Limb (tissue), 2 donors: ENCODE measurements at regions not wholly inside any gene's neighbourhood (a gene's known extent, or its start where the extent isn't known, plus 50 kb on each side); places are given as distances from the start of the nearest gene placed in this dataset.

Source experiments
- DNase-seq, 2 donors: peaks; one replicate each; pipeline ENCODE4 v3.0.0-alpha.2; 2016; ENCODE audit errors: extremely low spot score in 2 of 2

DNA sequence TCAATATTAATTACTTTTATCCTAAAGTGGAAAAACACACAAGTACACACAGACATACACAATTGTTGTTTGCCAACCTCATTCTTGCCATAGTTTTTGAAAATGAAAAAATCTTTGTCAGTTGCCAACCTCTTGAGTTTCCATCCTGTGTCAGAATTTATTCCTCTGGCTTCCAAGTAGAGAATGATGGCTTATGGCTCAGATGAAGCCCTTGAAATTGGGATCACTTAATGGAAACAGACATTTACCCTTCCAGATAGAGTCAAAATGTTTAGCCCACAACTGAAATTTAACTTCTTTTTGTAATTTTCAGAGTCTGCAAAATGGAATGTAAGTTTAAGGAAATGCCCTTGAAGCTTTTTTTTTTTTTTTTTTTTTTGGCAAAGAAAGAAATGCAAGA is 321.6 kb upstream of the TNP1 start:
- no peak for DNase-seq

DNA sequence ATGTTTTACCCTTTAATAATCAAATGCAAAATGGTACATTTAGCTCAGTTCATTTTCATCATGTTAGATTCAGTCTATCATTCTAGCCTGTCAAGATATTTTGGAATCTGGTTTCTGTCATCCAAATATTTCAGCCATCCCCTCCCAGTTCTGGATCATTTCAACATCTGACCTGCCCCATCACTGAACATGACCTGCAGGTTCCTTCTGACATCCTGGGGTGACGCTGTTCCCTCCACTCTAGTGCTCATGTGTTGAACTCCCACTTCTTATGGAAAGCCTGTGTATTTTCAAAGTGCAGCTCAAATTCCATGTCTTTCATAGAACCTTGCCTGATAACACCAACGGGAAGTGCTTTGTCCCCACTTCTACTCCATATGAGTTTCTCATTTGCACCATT is 320.0 kb upstream of the TNP1 start:
- DNase-seq: no peak

- DNase-seq: no peak
These were observed 318.5 kb upstream of the TNP1 start for GRCh38 chr2:217178341-217178740.

DNA sequence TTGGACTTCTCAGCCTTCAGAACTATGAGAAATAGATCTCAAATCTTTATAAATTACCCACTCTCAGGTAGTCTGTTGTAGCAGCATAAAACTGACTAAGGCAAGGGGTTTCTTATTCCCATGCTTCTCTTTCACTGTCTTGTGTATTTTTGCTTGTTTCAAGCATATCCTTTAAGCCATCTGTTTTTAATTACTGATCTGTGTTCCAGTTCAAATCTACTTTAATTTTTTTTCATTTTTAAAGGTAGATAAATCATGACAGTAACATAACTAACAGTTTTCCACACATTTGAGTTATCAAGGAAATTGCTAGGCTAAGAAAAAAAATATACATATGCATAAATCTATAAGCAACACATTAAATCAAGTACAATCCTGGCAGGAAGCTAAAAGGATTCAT is 317.9 kb upstream of the TNP1 start:
- DNase-seq: no peak

- DNase-seq: no peak
These were observed 312.0 kb upstream of the TNP1 start for GRCh38 chr2:217171874-217172273.

DNA sequence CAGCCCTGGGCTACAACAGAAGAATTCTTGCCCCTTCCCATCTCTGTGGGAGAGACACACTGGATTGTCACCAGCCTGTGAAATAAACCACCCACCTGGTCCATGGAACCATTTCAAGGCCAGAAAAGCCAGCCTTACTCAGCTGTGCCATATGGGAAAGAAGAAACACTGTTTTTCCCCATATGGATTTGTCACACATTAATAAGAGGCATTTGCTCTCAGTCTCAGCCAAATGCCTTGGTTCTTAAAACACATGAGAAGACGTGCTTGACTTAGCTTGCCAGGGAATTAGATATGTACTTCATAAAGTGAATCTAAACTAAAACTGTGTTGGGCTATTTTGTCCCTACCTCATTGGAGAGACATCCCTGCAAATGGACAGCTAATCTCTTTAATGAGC is 308.6 kb upstream of the TNP1 start:
- DNase-seq: peak in 1 of 2 donors; percentile 76

- DNase-seq: no peak
These were observed 307.7 kb upstream of the TNP1 start for GRCh38 chr2:217167531-217167930.

DNA sequence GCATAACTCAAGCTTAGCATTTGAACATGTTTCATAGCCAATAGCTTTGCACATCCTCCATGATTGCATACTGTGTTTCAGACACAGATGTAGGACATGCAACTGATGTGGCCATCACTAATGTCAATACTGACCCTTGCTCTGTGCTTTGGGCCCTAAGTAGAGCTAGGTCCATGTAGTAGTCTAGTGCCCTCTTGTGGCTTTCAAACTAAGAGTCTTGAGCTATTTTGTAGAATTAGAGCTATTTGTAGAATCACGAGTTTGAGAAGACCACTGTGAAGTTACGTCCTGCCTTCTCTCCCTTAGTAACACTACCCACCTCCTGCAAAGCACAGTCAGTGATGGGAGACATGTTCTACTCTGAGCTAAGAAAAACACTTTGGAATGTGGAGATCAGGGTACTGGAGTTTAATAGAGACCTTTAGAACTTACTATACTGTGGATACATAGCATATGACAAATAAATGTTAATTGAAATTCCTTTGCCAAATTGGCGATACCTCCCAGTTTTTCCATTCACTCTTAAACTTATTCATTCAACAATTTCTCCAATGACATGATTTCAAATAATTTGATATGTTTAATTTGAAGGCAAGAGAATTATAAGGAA is 306.5 kb upstream of the TNP1 start:
- peak in 1 of 2 donors; percentile 53 for DNase-seq

DNA sequence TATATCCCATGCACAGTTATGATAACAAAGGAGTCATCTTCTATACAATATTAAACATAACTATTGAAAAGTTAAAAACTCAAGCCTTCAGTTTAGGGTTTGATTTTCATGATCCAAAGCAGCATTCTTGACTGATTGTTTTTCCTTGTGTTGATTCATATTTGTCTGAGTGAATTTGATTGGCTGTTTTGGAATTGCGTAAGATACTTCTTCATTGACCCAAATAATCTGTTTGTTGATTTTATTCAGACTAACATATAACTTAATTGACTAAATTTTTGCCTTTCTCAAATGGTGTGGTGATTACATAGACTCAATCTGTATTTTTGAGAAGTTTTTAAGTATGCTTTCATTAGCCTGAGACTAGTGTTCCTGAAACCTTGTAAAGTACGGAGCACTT is 305.7 kb upstream of the TNP1 start:
- DNase-seq: no peak

- no peak for DNase-seq
These were observed 304.1 kb upstream of the TNP1 start for GRCh38 chr2:217163987-217164386.

- peak; percentile 44 to 62 for DNase-seq
These were observed 302.7 kb upstream of the TNP1 start for GRCh38 chr2:217162533-217162932.

GRCh38 chr2:217160978-217161973 is 301.4 kb upstream of the TNP1 start:
- DNase-seq: no peak

GRCh38 chr2:217160103-217160743 is 300.4 kb upstream of the TNP1 start:
- no peak for DNase-seq

GRCh38 chr2:217158928-217159327 is 299.1 kb upstream of the TNP1 start:
- DNase-seq: no peak

DNA sequence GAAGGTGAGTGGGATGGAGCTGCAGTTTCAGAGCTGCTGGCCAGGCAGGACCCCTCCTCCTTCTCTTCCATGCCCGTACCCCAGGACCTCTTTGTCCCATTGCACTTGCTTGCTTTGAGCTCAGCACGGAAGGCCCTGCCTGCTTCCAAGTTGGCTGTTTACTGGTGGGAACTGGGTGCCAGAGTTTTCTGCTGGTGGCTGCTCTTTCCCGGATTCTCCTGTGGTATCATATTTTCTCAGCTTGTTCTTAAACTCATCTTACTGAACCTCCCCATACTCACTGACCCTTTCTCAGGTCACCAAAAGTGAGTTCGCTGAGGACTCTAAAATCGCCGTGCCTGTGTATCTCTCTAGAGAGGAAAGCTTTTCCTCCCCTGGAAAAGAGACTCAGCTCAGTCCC is 297.7 kb upstream of the TNP1 start:
- DNase-seq: no peak

- DNase-seq: no peak
These were observed 296.9 kb upstream of the TNP1 start for GRCh38 chr2:217156801-217157200.

DNA sequence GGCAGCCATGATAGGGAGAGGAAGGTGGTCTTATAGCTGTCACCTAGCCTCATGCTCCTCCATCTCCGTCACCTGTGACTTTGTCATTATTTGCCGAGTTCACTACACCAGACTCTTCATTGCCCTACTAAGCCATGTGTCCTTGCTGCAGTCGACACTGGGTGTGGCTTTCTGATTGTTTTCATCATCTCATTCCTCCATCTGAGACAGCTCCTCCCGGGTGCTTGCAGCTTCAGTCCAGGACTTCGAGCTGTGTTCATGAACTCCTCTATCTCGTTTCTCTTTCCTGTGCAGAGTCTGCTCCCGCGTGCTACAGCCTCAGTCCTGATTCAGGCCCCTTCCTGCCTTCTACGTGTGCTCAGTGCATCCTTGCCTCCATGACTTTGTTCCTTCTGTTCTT is 295.1 kb upstream of the TNP1 start:
- no peak for DNase-seq

DNA sequence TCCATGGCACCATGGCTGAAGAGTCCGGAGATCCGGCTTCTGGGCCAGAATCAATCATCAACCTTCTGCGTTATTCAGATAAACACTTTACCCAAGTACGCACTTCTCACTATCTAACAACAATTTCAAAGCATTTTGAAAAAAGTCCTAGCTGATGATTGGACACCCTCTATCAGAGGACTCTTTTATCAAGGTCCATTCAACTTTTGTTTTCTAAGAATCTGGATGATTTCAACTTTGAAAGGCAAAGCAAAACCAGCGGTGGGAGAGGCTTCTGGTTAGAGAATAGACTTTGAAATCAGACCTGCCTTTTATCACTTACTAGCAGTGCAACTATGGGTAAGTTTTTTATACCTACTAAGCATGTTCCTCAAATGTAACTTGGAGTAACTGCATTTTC is 293.6 kb upstream of the TNP1 start:
- no peak for DNase-seq

DNA sequence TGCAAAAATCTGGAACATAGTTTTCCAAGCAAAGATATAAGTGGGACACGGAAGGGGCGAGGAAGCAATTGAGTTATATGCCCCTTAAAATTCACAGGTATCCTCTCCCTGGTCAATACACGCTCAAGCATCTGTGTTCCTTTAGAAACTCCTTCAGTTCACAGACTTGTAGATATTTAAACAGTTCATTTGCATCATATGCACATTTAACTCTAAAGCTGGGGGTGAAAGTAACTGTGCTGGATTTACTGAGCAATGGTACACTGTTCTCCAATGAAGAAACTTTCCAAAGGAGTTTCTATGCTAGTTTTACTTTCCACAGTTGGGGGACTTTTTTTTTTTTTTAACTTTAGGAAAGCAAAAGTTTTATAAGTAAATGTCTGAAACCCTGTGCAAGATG is 293.0 kb upstream of the TNP1 start:
- no peak for DNase-seq

DNA sequence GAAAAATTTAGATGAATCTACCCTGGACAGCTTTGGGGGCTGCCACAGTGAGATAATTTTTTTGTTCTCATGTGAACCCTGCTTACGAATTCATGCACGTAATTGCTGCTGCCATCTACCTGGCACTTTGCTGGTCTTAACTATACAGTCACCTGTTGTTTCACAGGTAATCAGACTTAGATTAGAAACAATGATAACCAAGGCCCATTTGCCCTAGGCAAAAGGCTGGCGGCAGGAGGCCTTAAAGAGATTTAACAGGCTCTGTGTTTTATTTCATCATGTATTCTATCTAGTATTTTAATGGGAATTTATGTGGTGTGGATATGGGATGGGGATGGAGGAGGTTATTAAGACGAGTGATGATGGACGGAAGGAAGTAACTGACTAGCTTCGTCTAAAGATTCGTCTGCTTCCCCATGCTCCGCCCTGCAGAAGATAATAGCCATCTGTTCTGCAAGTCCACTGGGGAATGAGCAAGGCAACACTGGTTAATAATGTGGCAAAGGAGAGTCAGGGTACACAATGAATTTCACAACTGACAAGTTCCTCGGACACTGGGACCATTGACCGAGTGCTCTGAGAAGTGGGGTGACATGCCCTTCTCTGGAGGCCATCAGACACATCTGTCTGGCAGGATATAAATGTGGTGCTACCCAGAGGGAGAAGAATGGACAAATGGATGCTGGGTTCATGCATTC is 291.8 kb upstream of the TNP1 start:
- no peak for DNase-seq

GRCh38 chr2:217150236-217150635 is 290.4 kb upstream of the TNP1 start:
- DNase-seq: no peak
